Cardiac muscle cell (in vitro differentiated cells and primary cell): ENCODE measurements at regions not wholly inside any gene's neighbourhood (a gene's known extent, or its start where the extent isn't known, plus 50 kb on each side); places are given as distances from the start of the nearest gene placed in this dataset.
"Not testable (repeated sequence)": the region's sequence is repeated elsewhere in the genome, so short reads cannot be mapped to it uniquely, and the experiment has no call there.

ENCODE experiments used
- DNase-seq, 2 donors: peaks; one replicate each; pipeline versions ENCODE4 v3.0.0 to v3.0.0-alpha.2; 2010 to 2017; ENCODE audit warnings: low read depth in 1 of 2, low spot score in 1 of 2
- H3K27ac ChIP-seq: fragments of 200-600 bp; sonication (generic); 2 replicates; pipeline ENCODE4 v1.5.1; 2016
- H3K27me3 ChIP-seq: fragments of 200-600 bp; sonication (generic); 2 replicates; pipeline ENCODE4 v1.6.0; 2016; ENCODE audit warnings: control low read depth
- H3K36me3 ChIP-seq: fragments of 200-600 bp; sonication (generic); 2 replicates; pipeline ENCODE4 v1.5.1; 2016; ENCODE audit warnings: control low read depth
- H3K4me1 ChIP-seq: fragments of 200-600 bp; sonication (generic); 2 replicates; pipeline ENCODE4 v1.8.1; 2017; ENCODE audit warnings: low read depth, mild to moderate bottlenecking, mixed run types
- H3K4me3 ChIP-seq: fragments of 200-600 bp; sonication (generic); 2 replicates; pipeline ENCODE4 v1.5.1; 2016; ENCODE audit warnings: mild to moderate bottlenecking
- H3K9me3 ChIP-seq: fragments of 200-600 bp; sonication (generic); 2 replicates; pipeline ENCODE4 v1.5.1; 2017; ENCODE audit warnings: low read depth, mild to moderate bottlenecking, control low read depth
- TF ChIP-seq, protein P1 (sequence below): IDR thresholded peaks from 2 replicates; pipeline ENCODE4 v1.5.1; 2012; ENCODE audit warnings: low read depth, mild to moderate bottlenecking, low read length

DNA sequence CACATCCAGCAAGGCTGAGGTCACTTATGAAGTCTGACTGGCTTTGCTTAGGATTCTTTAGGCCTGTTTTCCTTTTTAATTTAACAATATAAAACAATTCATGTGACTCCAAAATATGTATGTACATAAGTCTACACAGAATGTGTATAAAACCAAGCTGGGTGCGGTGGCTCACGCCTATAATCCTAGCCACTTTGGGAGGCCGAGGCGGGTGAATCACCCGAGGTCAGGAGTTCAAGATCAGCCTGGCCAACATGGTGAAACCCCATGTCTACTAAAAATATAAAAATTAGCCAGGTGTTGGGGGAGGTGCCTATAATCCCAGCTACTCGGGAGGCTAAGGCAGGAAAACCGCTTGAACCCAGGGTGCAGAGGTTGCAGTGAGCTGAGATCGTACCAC is 83.1 kb downstream of the SHANK2 start:
- Histone ChIP-seq H3K9me3 (no peaks in the 10 kb centered on the region), H3K27ac (no peak overlapping the region), H3K4me1 (no peaks in the 10 kb centered on the region), H3K36me3 (no peaks in the 10 kb centered on the region), H3K27me3 (no peaks in the 10 kb centered on the region), H3K4me3 (no peak overlapping the region)
- DNase-seq: no peak
- TF ChIP-seq, protein P1, sequence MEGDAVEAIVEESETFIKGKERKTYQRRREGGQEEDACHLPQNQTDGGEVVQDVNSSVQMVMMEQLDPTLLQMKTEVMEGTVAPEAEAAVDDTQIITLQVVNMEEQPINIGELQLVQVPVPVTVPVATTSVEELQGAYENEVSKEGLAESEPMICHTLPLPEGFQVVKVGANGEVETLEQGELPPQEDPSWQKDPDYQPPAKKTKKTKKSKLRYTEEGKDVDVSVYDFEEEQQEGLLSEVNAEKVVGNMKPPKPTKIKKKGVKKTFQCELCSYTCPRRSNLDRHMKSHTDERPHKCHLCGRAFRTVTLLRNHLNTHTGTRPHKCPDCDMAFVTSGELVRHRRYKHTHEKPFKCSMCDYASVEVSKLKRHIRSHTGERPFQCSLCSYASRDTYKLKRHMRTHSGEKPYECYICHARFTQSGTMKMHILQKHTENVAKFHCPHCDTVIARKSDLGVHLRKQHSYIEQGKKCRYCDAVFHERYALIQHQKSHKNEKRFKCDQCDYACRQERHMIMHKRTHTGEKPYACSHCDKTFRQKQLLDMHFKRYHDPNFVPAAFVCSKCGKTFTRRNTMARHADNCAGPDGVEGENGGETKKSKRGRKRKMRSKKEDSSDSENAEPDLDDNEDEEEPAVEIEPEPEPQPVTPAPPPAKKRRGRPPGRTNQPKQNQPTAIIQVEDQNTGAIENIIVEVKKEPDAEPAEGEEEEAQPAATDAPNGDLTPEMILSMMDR: no peak

DNA sequence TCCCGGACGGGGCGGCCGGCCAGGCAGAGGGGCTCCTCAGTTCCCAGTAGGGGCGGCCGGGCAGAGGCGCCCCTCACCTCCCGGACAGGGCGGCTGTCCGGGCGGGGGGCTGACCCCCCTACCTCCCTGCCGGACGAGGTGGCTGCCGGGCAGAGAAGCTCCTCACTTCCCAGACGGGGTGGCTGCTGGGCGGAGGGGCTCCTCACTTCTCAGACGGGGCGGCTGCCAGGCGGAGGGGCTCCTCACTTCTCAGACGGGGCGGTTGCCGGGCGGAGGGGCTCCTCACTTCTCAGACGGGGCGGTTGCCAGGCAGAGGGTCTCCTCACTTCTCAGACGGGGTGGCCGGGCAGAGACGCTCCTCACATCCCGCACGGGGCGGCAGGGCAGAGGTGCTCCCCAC is 84.6 kb downstream of the SHANK2 start:
- not testable (repeated sequence) for H3K27ac ChIP-seq, H3K4me1 ChIP-seq, H3K4me3 ChIP-seq, H3K9me3 ChIP-seq, DNase-seq, H3K27me3 ChIP-seq, H3K36me3 ChIP-seq

DNA sequence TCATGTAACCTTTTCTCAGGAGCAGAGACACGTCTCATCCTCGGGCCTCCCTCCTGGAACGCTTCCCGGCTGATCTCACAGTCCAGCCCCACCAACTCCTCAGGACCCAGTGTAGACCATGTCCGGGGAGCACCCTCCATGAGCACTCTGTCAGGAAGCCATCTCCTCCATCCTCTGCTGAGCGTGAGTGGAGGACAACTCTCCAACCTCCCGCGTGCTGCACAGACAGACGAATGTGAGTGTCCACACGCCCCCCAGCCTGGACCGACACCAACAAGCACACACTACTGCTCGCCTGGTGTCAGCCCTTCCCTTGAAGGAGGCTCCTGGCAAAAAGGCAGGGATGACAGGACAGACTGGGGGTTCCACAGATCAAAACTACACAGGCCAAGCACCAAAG is 86.6 kb downstream of the SHANK2 start:
- DNase-seq: no peak
- Histone ChIP-seq H3K4me3 (no peak overlapping the region), H3K4me1 (no peaks in the 10 kb centered on the region), H3K9me3 (no peaks in the 10 kb centered on the region), H3K36me3 (no peaks in the 10 kb centered on the region), H3K27me3 (no peaks in the 10 kb centered on the region), H3K27ac (no peak overlapping the region)
- TF ChIP-seq, protein P1: no peak

DNA sequence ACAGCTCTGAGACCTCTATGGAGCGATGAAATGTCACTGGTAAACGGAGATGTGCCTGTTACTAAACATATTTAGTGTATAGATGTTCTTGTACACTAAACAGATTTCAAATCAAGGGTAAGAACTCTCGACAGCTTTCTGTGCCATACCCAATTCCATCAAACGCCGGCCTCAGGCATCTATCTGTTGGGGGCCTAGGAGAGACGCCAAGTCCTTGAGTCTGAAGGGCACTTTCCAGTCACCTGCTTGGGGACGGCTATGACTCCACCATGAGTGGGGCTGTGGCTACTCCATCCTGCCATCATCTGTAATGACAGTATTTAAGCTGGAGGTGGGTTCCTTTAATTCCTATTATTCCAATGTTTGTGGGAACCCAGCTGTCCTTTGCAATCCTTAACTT is 87.8 kb downstream of the SHANK2 start:
- TF ChIP-seq, protein P1: no peak
- Histone ChIP-seq H3K4me3 (no peak overlapping the region), H3K9me3 (no peaks in the 10 kb centered on the region), H3K27ac (no peak overlapping the region), H3K36me3 (no peaks in the 10 kb centered on the region), H3K4me1 (no peaks in the 10 kb centered on the region), H3K27me3 (no peaks in the 10 kb centered on the region)
- DNase-seq: no peak

DNA sequence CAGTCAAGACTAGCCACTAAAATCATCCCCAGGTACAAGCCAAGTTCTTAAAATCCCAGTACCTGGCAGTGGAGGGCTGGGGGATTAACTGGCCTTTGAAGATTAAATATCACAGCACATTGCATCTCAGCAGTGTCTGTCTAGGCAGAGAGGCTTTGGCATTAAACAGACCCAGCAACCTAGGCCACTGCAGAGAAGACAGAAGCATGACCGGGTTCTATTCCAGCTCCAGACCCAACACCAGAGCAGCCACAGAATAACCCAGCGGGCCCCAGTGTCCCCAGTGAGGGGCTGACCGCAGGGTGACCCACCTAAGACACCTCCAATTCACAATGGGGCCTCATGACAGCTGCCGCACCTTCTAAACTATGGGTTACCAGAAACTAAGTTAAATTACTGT is 88.2 kb downstream of the SHANK2 start:
- Histone ChIP-seq H3K9me3 (no peaks in the 10 kb centered on the region), H3K27me3 (no peaks in the 10 kb centered on the region), H3K4me3 (no peak overlapping the region), H3K4me1 (no peaks in the 10 kb centered on the region), H3K27ac (no peak overlapping the region), H3K36me3 (no peaks in the 10 kb centered on the region)
- no peak for DNase-seq
- TF ChIP-seq, protein P1: no peak

DNA sequence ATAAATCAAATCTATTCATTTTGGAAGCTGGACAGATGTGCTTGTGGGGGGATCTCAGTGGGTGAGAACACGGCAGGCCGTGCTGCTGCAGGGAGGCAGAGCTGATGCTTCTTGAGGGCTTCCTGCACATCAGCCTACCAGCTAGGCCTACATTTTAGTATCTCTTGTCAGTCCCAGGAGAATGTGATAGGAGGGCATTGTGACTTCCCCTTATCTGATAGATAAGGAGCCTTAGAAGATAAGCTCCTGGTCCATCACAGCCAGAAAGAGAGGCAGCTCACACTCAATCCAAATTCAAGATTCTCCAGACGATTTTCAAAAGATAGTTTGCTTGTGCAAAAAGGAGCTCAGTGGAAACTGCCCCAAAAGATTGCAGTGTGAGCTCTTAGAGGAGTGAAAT is 89.0 kb downstream of the SHANK2 start:
- DNase-seq: no peak
- Histone ChIP-seq H3K4me1 (no peaks in the 10 kb centered on the region), H3K27me3 (no peaks in the 10 kb centered on the region), H3K36me3 (no peaks in the 10 kb centered on the region), H3K9me3 (no peaks in the 10 kb centered on the region), H3K27ac (no peak overlapping the region), H3K4me3 (no peak overlapping the region)
- TF ChIP-seq, protein P1: no peak
